Activated T-cell treated with anti-CD3 and anti-CD28 coated beads, Interleukin-2, amount 50 U/mL, for 72 hours (primary cell): ENCODE measurements at regions not wholly inside any gene's neighbourhood (a gene's known extent, or its start where the extent isn't known, plus 50 kb on each side); places are given as distances from the start of the nearest gene placed in this dataset.
"Not testable (repeated sequence)": the region's sequence is repeated elsewhere in the genome, so short reads cannot be mapped to it uniquely, and the experiment has no call there.

Experiments
- ATAC-seq, 2 donors: fragments of 150-1000 bp; cut with Tn5 transposase; replicated peaks in 1 of 2; 2 replicates each; pipeline ENCODE4 v1.10.0; 2021; ENCODE audit warnings: moderate library complexity in 2 of 2, mild to moderate bottlenecking in 1 of 2
- DNase-seq, 2 donors: peaks; one replicate each; pipeline ENCODE4 v3.0.0; 2021 to 2022; ENCODE audit warnings: mixed read lengths in 1 of 2
- H3K27ac Mint-ChIP-seq: one replicate; pipeline ENCODE4 v1.8.0; 2022; ENCODE audit warnings: mild to moderate bottlenecking, moderate library complexity, mixed read lengths
- H3K27me3 Mint-ChIP-seq: one replicate; pipeline ENCODE4 v1.8.0; 2022; ENCODE audit warnings: low read depth, mixed read lengths
- H3K36me3 Mint-ChIP-seq, 2 donors: one replicate each; pipeline ENCODE4 v1.8.0; 2022; ENCODE audit warnings: mixed read lengths in 2 of 2, mild to moderate bottlenecking in 1 of 2; ENCODE audit not compliant: insufficient read depth in 2 of 2
- H3K4me1 Mint-ChIP-seq: one replicate; pipeline ENCODE4 v1.8.0; 2022; ENCODE audit warnings: low read depth, mixed read lengths
- H3K4me3 Mint-ChIP-seq, 2 donors: one replicate each; pipeline ENCODE4 v1.8.0; 2022; ENCODE audit warnings: mild to moderate bottlenecking in 2 of 2, mixed read lengths in 2 of 2, moderate library complexity in 2 of 2
- H3K9me3 Mint-ChIP-seq, 2 donors: one replicate each; pipeline ENCODE4 v1.8.0; 2022; ENCODE audit warnings: mixed read lengths in 2 of 2

GRCh38 chr2:194705398-194705797, 951.6 kb upstream of the SLC39A10 start:
- Mint-ChIP-seq H3K27ac (no peak overlapping the region), H3K4me3 (no peak overlapping the region), H3K27me3 (no peaks in the 10 kb centered on the region), H3K4me1 (no peaks in the 10 kb centered on the region), H3K9me3 (no peaks in the 10 kb centered on the region), H3K36me3 (no peaks in the 10 kb centered on the region)
- no peak for DNase-seq
- no peak for ATAC-seq

- H3K9me3 Mint-ChIP-seq: peaks cover 1 to 2% of the 10 kb centered on the region in 2 donors
- ATAC-seq (no peak), DNase-seq (no peak)
- no peaks in the 10 kb centered on the region for H3K36me3 Mint-ChIP-seq
- no peaks in the 10 kb centered on the region for H3K4me1 Mint-ChIP-seq
- no peak overlapping the region for H3K4me3 Mint-ChIP-seq
- H3K27me3 Mint-ChIP-seq: no peaks in the 10 kb centered on the region
- no peak overlapping the region for H3K27ac Mint-ChIP-seq
Measured at GRCh38 chr2:194700726-194701125, 956.3 kb upstream of the SLC39A10 start.

- H3K4me1 Mint-ChIP-seq: no peaks in the 10 kb centered on the region
- peaks cover 2 to 3% of the 10 kb centered on the region in 2 donors for H3K9me3 Mint-ChIP-seq
- H3K27ac Mint-ChIP-seq: peak overlapping the region; percentile 50
- no peak overlapping the region for H3K4me3 Mint-ChIP-seq
- H3K36me3 Mint-ChIP-seq: no peaks in the 10 kb centered on the region
- H3K27me3 Mint-ChIP-seq: no peaks in the 10 kb centered on the region
- ATAC-seq (no peak), DNase-seq (no peak)
Measured at GRCh38 chr2:194700116-194700515, 956.9 kb upstream of the SLC39A10 start.

- DNase-seq (no peak), ATAC-seq (no peak)
- Mint-ChIP-seq H3K4me3 (no peak overlapping the region), H3K27me3 (no peaks in the 10 kb centered on the region), H3K9me3 (peaks cover 2 to 3% of the 10 kb centered on the region in 2 donors), H3K27ac (no peak overlapping the region), H3K36me3 (no peaks in the 10 kb centered on the region), H3K4me1 (no peaks in the 10 kb centered on the region)
Measured at GRCh38 chr2:194698012-194698411, 959.0 kb upstream of the SLC39A10 start.

- no peak overlapping the region for H3K4me3 Mint-ChIP-seq
- no peaks in the 10 kb centered on the region for H3K27me3 Mint-ChIP-seq
- no peak for DNase-seq
- peaks cover 2 to 3% of the 10 kb centered on the region in 2 donors for H3K9me3 Mint-ChIP-seq
- no peaks in the 10 kb centered on the region for H3K4me1 Mint-ChIP-seq
- no peaks in the 10 kb centered on the region for H3K36me3 Mint-ChIP-seq
- ATAC-seq: no peak
- no peak overlapping the region for H3K27ac Mint-ChIP-seq
Measured at GRCh38 chr2:194697439-194697838, 959.6 kb upstream of the SLC39A10 start.

- no peaks in the 10 kb centered on the region for H3K4me1 Mint-ChIP-seq
- no peaks in the 10 kb centered on the region for H3K27me3 Mint-ChIP-seq
- H3K9me3 Mint-ChIP-seq: peaks cover 2 to 3% of the 10 kb centered on the region in 2 donors
- no peak overlapping the region for H3K27ac Mint-ChIP-seq
- no peak overlapping the region for H3K4me3 Mint-ChIP-seq
- H3K36me3 Mint-ChIP-seq: no peaks in the 10 kb centered on the region
- DNase-seq (no peak), ATAC-seq (no peak)
Measured at GRCh38 chr2:194696690-194697089, 960.3 kb upstream of the SLC39A10 start.

- H3K4me3 Mint-ChIP-seq: no peak overlapping the region
- no peaks in the 10 kb centered on the region for H3K4me1 Mint-ChIP-seq
- no peak for ATAC-seq
- H3K9me3 Mint-ChIP-seq: peaks cover 0 to 2% of the 10 kb centered on the region in 2 donors
- DNase-seq: no peak
- no peaks in the 10 kb centered on the region for H3K36me3 Mint-ChIP-seq
- no peak overlapping the region for H3K27ac Mint-ChIP-seq
- H3K27me3 Mint-ChIP-seq: no peaks in the 10 kb centered on the region
Measured at GRCh38 chr2:194686569-194686968, 970.5 kb upstream of the SLC39A10 start.

GRCh38 chr2:194674043-194674442, 983.0 kb upstream of the SLC39A10 start:
- H3K27ac Mint-ChIP-seq: no peak overlapping the region
- H3K4me3 Mint-ChIP-seq: no peak overlapping the region
- H3K27me3 Mint-ChIP-seq: no peaks in the 10 kb centered on the region
- no peak for DNase-seq
- ATAC-seq: no peak
- H3K36me3 Mint-ChIP-seq: no peaks in the 10 kb centered on the region
- H3K4me1 Mint-ChIP-seq: no peaks in the 10 kb centered on the region
- no peaks in the 10 kb centered on the region for H3K9me3 Mint-ChIP-seq

- Mint-ChIP-seq H3K9me3 (no peaks in the 10 kb centered on the region), H3K4me1 (no peaks in the 10 kb centered on the region), H3K36me3 (no peaks in the 10 kb centered on the region), H3K27me3 (no peaks in the 10 kb centered on the region), H3K4me3 (no peak overlapping the region), H3K27ac (no peak overlapping the region)
- DNase-seq (no peak), ATAC-seq (no peak)
Measured at GRCh38 chr2:194672994-194673393, 984.0 kb upstream of the SLC39A10 start.

GRCh38 chr2:194661431-194661830, 995.6 kb upstream of the SLC39A10 start:
- no peak overlapping the region for H3K27ac Mint-ChIP-seq
- H3K4me1 Mint-ChIP-seq: no peaks in the 10 kb centered on the region
- H3K4me3 Mint-ChIP-seq: no peak overlapping the region
- no peaks in the 10 kb centered on the region for H3K9me3 Mint-ChIP-seq
- H3K36me3 Mint-ChIP-seq: no peaks in the 10 kb centered on the region
- no peak for ATAC-seq
- no peak for DNase-seq
- H3K27me3 Mint-ChIP-seq: no peaks in the 10 kb centered on the region

- H3K9me3 Mint-ChIP-seq, DNase-seq, H3K27me3 Mint-ChIP-seq, H3K4me1 Mint-ChIP-seq, ATAC-seq, H3K36me3 Mint-ChIP-seq, H3K27ac Mint-ChIP-seq, H3K4me3 Mint-ChIP-seq: not testable (repeated sequence)
Measured at GRCh38 chr2:194639057-194639456, 1018.0 kb upstream of the SLC39A10 start.

- H3K27me3 Mint-ChIP-seq: no peaks in the 10 kb centered on the region
- H3K9me3 Mint-ChIP-seq: no peaks in the 10 kb centered on the region
- H3K36me3 Mint-ChIP-seq: peaks cover 0 to 1% of the 10 kb centered on the region in 2 donors
- H3K27ac Mint-ChIP-seq: no peak overlapping the region
- H3K4me1 Mint-ChIP-seq: no peaks in the 10 kb centered on the region
- DNase-seq (no peak), ATAC-seq (no peak)
- no peak overlapping the region for H3K4me3 Mint-ChIP-seq
Measured at GRCh38 chr2:194621945-194622344, 1035.1 kb upstream of the SLC39A10 start.

- H3K4me1 Mint-ChIP-seq: no peaks in the 10 kb centered on the region
Measured at GRCh38 chr2:194619366-194619765, 1037.7 kb upstream of the SLC39A10 start.

GRCh38 chr2:194618432-194618831, 1038.6 kb upstream of the SLC39A10 start:
- peaks cover 0 to 1% of the 10 kb centered on the region in 2 donors for H3K36me3 Mint-ChIP-seq
- no peak overlapping the region for H3K4me3 Mint-ChIP-seq
- ATAC-seq (no peak), DNase-seq (no peak)
- no peaks in the 10 kb centered on the region for H3K9me3 Mint-ChIP-seq
- H3K27me3 Mint-ChIP-seq: no peaks in the 10 kb centered on the region
- H3K27ac Mint-ChIP-seq: no peak overlapping the region
- H3K4me1 Mint-ChIP-seq: no peaks in the 10 kb centered on the region

More at GRCh38 chr2:194619366-194619765, 1037.7 kb upstream of the SLC39A10 start:
- Mint-ChIP-seq H3K27ac (no peak overlapping the region), H3K27me3 (no peaks in the 10 kb centered on the region), H3K4me3 (no peak overlapping the region), H3K36me3 (peaks cover 0 to 1% of the 10 kb centered on the region in 2 donors), H3K9me3 (no peaks in the 10 kb centered on the region)
- DNase-seq: no peak
- ATAC-seq: no peak
